ENCODE measurements at regions not wholly inside any gene's neighbourhood (a gene's known extent, or its start where the extent isn't known, plus 50 kb on each side); places are given as distances from the start of the nearest gene placed in this dataset.

GRCh38 chr2:118340103-118340502 is 251.8 kb downstream of the INSIG2 start:
- H3K4me1 ChIP-seq (ENCODE audit: control insufficient read depth, low read length) = no peaks in the 10 kb centered on the region
- H3K79me2 ChIP-seq (ENCODE audit: control insufficient read depth, low read length) = no peaks in the 10 kb centered on the region
- no peaks in the 10 kb centered on the region for H3K9me2 ChIP-seq (replicated peaks; ENCODE audit: control insufficient read depth, low read length)
- no peaks in the 10 kb centered on the region for H3K9me3 ChIP-seq (ENCODE audit: control insufficient read depth, insufficient read depth, low read length)
- H3K27me3 ChIP-seq (ENCODE audit: control insufficient read depth, low read length) = no peaks in the 10 kb centered on the region
- no peak overlapping the region for H3K27ac ChIP-seq (ENCODE audit: low read depth, low read length)
- TF ChIP-seq CTCF (IDR thresholded peaks at IDR 0.05; ENCODE audit: low read depth, low read length, poor library complexity, severe bottlenecking) (no peak), EZH2phosphoT487 (IDR thresholded peaks at IDR 0.05; ENCODE audit: borderline replicate concordance, low read length) (no peak)
- no peaks in the 10 kb centered on the region for H3K36me3 ChIP-seq (ENCODE audit: control insufficient read depth, low read length)
- no peaks in the 10 kb centered on the region for H3F3A ChIP-seq (ENCODE audit: control insufficient read depth, insufficient read depth)
- H3K4me2 ChIP-seq (ENCODE audit: low read length) = no peak overlapping the region
- H3K4me3 ChIP-seq (ENCODE audit: low read length) = no peak overlapping the region
- no peaks in the 10 kb centered on the region for H4K20me1 ChIP-seq (ENCODE audit: control insufficient read depth, insufficient read depth, low read depth, low read length)

- H4K20me1 ChIP-seq (ENCODE audit: control insufficient read depth, insufficient read depth, low read depth, low read length) = no peaks in the 10 kb centered on the region
Measured at GRCh38 chr2:118339386-118339785, 251.1 kb downstream of the INSIG2 start.

GRCh38 chr2:118333664-118334063 is 245.4 kb downstream of the INSIG2 start:
- Histone ChIP-seq H3K27me3 (ENCODE audit: control insufficient read depth, low read length) (no peaks in the 10 kb centered on the region), H3F3A (ENCODE audit: control insufficient read depth, insufficient read depth) (no peaks in the 10 kb centered on the region), H3K4me3 (ENCODE audit: low read length) (no peak overlapping the region), H3K27ac (ENCODE audit: low read depth, low read length) (no peak overlapping the region), H3K4me1 (ENCODE audit: control insufficient read depth, low read length) (no peaks in the 10 kb centered on the region), H3K36me3 (ENCODE audit: control insufficient read depth, low read length) (no peaks in the 10 kb centered on the region), H4K20me1 (ENCODE audit: control insufficient read depth, insufficient read depth, low read depth, low read length) (no peaks in the 10 kb centered on the region), H3K79me2 (ENCODE audit: control insufficient read depth, low read length) (no peaks in the 10 kb centered on the region), H3K4me2 (ENCODE audit: low read length) (no peak overlapping the region), H3K9me2 (replicated peaks; ENCODE audit: control insufficient read depth, low read length) (no peaks in the 10 kb centered on the region), H3K9me3 (ENCODE audit: control insufficient read depth, insufficient read depth, low read length) (no peaks in the 10 kb centered on the region)
- TF ChIP-seq EZH2phosphoT487 (IDR thresholded peaks at IDR 0.05; ENCODE audit: borderline replicate concordance, low read length) (no peak), CTCF (IDR thresholded peaks at IDR 0.05; ENCODE audit: low read depth, low read length, poor library complexity, severe bottlenecking) (no peak)

More at GRCh38 chr2:118339386-118339785, 251.1 kb downstream of the INSIG2 start:
- no peaks in the 10 kb centered on the region for H3K9me3 ChIP-seq (ENCODE audit: control insufficient read depth, insufficient read depth, low read length)
- H3K4me3 ChIP-seq (ENCODE audit: low read length) = no peak overlapping the region
- H3K4me1 ChIP-seq (ENCODE audit: control insufficient read depth, low read length) = no peaks in the 10 kb centered on the region
- no peaks in the 10 kb centered on the region for H3K9me2 ChIP-seq (replicated peaks; ENCODE audit: control insufficient read depth, low read length)
- no peak overlapping the region for H3K4me2 ChIP-seq (ENCODE audit: low read length)
- H3F3A ChIP-seq (ENCODE audit: control insufficient read depth, insufficient read depth) = no peaks in the 10 kb centered on the region
- H3K27me3 ChIP-seq (ENCODE audit: control insufficient read depth, low read length) = no peaks in the 10 kb centered on the region
- H3K27ac ChIP-seq (ENCODE audit: low read depth, low read length) = no peak overlapping the region
- H3K79me2 ChIP-seq (ENCODE audit: control insufficient read depth, low read length) = no peaks in the 10 kb centered on the region
- no peak for TF ChIP-seq EZH2phosphoT487 (IDR thresholded peaks at IDR 0.05; ENCODE audit: borderline replicate concordance, low read length)
- TF ChIP-seq CTCF (IDR thresholded peaks at IDR 0.05; ENCODE audit: low read depth, low read length, poor library complexity, severe bottlenecking) = no peak
- H3K36me3 ChIP-seq (ENCODE audit: control insufficient read depth, low read length) = no peaks in the 10 kb centered on the region

Data from DOHH2 (cell line).